ENCODE measurements at regions not wholly inside any gene's neighbourhood (a gene's known extent, or its start where the extent isn't known, plus 50 kb on each side); places are given as distances from the start of the nearest gene placed in this dataset.

DNA sequence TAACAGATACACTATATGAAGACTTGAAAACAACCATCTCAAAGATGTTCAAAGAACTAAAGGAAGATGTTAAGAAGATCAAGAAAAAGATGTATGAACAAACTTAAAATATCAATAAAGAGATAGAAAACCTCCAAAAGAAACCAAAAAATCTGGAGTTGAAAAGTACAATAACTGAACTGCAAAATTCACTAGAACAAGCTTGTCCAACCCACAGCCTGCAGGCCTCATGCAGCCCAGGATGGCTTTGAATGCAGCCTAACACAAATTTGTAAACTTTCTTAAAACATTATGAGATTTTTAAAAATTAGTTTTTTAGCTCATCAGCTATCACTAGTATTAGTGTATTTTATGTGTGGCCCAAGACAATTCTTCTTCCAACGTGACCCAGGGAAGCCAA lies 77.0 kb upstream of the DCTD start:
- TF ChIP-seq TAF1 (conservative IDR thresholded peaks at IDR 0.05) (no peak), REST (IDR thresholded peaks at IDR 0.05) (no peak), YY1 (IDR thresholded peaks at IDR 0.05) (no peak), GABPA (IDR thresholded peaks at IDR 0.05 in 1 of 2, conservative IDR thresholded peaks at IDR 0.05 in 1 of 2) (no peak), RAD21 (IDR thresholded peaks at IDR 0.05) (no peak), ZBTB33 (IDR thresholded peaks at IDR 0.05) (no peak), JUND (IDR thresholded peaks at IDR 0.05) (no peak), SP1 (IDR thresholded peaks at IDR 0.05) (no peak)
- TF ChIP-seq, protein P1, sequence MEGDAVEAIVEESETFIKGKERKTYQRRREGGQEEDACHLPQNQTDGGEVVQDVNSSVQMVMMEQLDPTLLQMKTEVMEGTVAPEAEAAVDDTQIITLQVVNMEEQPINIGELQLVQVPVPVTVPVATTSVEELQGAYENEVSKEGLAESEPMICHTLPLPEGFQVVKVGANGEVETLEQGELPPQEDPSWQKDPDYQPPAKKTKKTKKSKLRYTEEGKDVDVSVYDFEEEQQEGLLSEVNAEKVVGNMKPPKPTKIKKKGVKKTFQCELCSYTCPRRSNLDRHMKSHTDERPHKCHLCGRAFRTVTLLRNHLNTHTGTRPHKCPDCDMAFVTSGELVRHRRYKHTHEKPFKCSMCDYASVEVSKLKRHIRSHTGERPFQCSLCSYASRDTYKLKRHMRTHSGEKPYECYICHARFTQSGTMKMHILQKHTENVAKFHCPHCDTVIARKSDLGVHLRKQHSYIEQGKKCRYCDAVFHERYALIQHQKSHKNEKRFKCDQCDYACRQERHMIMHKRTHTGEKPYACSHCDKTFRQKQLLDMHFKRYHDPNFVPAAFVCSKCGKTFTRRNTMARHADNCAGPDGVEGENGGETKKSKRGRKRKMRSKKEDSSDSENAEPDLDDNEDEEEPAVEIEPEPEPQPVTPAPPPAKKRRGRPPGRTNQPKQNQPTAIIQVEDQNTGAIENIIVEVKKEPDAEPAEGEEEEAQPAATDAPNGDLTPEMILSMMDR (IDR thresholded peaks at IDR 0.05; ENCODE audit: low read depth, low read length, missing input control): no peak
